ENCODE measurements at regions not wholly inside any gene's neighbourhood (a gene's known extent, or its start where the extent isn't known, plus 50 kb on each side); places are given as distances from the start of the nearest gene placed in this dataset.

DNA sequence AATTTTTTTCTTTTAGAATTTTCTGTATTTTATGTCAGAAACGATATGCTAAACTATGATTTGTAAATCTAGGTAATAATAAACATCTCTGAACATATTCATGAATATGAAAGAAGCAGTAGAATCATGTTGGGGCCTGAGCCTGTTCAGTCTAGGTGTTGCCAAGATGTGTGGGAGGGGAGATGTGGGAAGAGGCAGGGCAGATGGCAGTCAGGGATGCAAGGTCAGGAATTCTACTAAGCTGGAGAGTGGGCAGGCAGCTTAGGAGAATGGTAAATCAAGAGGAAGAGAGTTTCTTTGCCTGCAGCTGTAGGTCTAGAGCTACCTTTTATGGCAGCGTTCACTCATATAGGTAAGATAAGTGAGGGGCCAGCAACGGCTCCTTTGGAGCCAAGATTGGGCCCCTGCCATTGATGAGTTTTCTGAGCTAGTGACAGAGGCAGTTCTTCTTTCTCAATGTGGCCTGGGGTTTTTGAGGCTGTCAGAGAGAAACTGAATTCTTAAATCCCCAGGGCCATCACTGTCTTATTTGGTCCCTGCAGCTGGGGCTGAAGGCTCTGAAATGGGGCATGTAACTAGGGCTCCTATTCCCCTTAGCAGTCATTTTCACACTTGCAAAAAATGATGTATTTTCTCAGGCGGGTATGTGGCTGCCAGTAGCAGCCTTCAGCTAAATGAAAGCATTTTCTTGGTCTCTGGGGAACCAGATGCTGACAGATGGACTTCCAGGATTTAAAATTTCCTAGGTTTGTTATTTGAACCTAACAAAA is 232.8 kb downstream of the PIK3C3 start:
- H3K9ac ChIP-seq, result no peak overlapping the region
- H3K27ac ChIP-seq, result no peak overlapping the region
- no peak overlapping the region for H3K4me3 ChIP-seq (ENCODE audit: low read depth, low read length)
- H3K4me2 ChIP-seq (ENCODE audit: low read length), result no peak overlapping the region
- no peaks in the 10 kb centered on the region for H3K27me3 ChIP-seq (ENCODE audit: control insufficient read depth, insufficient read depth, low read length)
- no peaks in the 10 kb centered on the region for H3K79me2 ChIP-seq
- H3K4me1 ChIP-seq, result no peaks in the 10 kb centered on the region
- no peaks in the 10 kb centered on the region for H3K9me3 ChIP-seq (ENCODE audit: control insufficient read depth, low read length)
- TF ChIP-seq, protein P1, sequence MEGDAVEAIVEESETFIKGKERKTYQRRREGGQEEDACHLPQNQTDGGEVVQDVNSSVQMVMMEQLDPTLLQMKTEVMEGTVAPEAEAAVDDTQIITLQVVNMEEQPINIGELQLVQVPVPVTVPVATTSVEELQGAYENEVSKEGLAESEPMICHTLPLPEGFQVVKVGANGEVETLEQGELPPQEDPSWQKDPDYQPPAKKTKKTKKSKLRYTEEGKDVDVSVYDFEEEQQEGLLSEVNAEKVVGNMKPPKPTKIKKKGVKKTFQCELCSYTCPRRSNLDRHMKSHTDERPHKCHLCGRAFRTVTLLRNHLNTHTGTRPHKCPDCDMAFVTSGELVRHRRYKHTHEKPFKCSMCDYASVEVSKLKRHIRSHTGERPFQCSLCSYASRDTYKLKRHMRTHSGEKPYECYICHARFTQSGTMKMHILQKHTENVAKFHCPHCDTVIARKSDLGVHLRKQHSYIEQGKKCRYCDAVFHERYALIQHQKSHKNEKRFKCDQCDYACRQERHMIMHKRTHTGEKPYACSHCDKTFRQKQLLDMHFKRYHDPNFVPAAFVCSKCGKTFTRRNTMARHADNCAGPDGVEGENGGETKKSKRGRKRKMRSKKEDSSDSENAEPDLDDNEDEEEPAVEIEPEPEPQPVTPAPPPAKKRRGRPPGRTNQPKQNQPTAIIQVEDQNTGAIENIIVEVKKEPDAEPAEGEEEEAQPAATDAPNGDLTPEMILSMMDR (IDR thresholded peaks at IDR 0.05), result no peak
- no peak overlapping the region for H2AFZ ChIP-seq
- no peaks in the 10 kb centered on the region for H3K36me3 ChIP-seq (ENCODE audit: control insufficient read depth, insufficient read depth, low read length)

DNA sequence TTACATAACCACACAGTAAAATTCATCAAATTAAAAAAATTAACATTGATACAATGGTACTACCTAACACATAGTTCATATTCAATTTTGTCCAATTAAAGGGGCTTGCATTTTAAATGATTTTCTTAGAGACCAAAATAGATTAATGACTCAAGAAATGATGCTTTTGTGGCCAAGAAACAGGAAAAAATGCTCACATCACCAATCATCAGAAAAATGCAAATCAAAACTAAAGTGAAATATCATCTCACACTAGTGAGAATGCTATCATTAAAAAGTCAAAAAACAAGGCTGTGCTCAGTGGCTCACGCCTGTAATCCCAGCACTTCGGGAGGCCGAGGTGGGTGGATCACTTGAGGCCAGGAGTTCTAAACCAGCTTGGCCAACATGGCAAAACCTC is 235.6 kb downstream of the PIK3C3 start:
- no peak overlapping the region for H3K4me3 ChIP-seq (ENCODE audit: low read depth, low read length)
- TF ChIP-seq, protein P1 (IDR thresholded peaks at IDR 0.05), result no peak
- no peak overlapping the region for H3K9ac ChIP-seq

GRCh38 chr18:42192251-42193248 is 237.5 kb downstream of the PIK3C3 start:
- Histone ChIP-seq H3K9me3 (ENCODE audit: control insufficient read depth, low read length) (no peaks in the 10 kb centered on the region), H3K79me2 (no peaks in the 10 kb centered on the region), H2AFZ (no peak overlapping the region), H3K27me3 (ENCODE audit: control insufficient read depth, insufficient read depth, low read length) (no peaks in the 10 kb centered on the region), H3K9ac (no peak overlapping the region), H3K4me3 (ENCODE audit: low read depth, low read length) (no peak overlapping the region), H3K27ac (no peak overlapping the region), H3K4me1 (no peaks in the 10 kb centered on the region), H3K36me3 (ENCODE audit: control insufficient read depth, insufficient read depth, low read length) (no peaks in the 10 kb centered on the region), H3K4me2 (ENCODE audit: low read length) (no peak overlapping the region)
- TF ChIP-seq, protein P1 (IDR thresholded peaks at IDR 0.05), result no peak

More for the DNA sequence above, 235.6 kb downstream of the PIK3C3 start:
- no peaks in the 10 kb centered on the region for H3K27me3 ChIP-seq (ENCODE audit: control insufficient read depth, insufficient read depth, low read length)
- no peak overlapping the region for H3K27ac ChIP-seq
- H2AFZ ChIP-seq, result no peak overlapping the region
- no peak overlapping the region for H3K4me2 ChIP-seq (ENCODE audit: low read length)
- H3K79me2 ChIP-seq, result no peaks in the 10 kb centered on the region
- H3K9me3 ChIP-seq (ENCODE audit: control insufficient read depth, low read length), result no peaks in the 10 kb centered on the region
- no peaks in the 10 kb centered on the region for H3K36me3 ChIP-seq (ENCODE audit: control insufficient read depth, insufficient read depth, low read length)
- no peaks in the 10 kb centered on the region for H3K4me1 ChIP-seq

DNA sequence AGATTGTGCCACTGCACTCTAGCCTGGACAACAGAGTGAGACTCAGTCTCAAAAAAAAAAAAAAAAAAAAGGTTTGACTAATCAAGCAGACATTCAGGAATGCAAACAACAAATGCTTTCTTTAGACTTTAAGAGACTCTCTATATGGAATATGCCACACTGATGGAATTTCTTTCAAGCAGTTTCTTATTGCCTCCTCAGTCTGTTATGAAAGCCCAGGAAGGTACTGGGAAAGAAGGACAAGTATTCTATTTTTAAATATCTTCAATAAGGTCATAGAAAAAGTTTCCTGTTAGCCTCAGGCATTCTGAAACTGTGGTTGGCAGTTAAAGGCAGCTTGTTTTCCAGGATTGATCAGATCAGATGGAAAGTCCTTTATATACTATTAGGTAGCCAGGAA is 241.6 kb downstream of the PIK3C3 start:
- TF ChIP-seq, protein P1 (IDR thresholded peaks at IDR 0.05), result no peak
- Histone ChIP-seq H3K9me3 (ENCODE audit: control insufficient read depth, low read length) (no peaks in the 10 kb centered on the region), H3K27ac (no peak overlapping the region), H2AFZ (no peak overlapping the region), H3K4me3 (ENCODE audit: low read depth, low read length) (no peak overlapping the region), H3K27me3 (ENCODE audit: control insufficient read depth, insufficient read depth, low read length) (no peaks in the 10 kb centered on the region), H3K4me1 (no peaks in the 10 kb centered on the region), H3K9ac (no peak overlapping the region), H3K79me2 (no peaks in the 10 kb centered on the region), H3K4me2 (ENCODE audit: low read length) (no peak overlapping the region), H3K36me3 (ENCODE audit: control insufficient read depth, insufficient read depth, low read length) (no peaks in the 10 kb centered on the region)

Measured in parathyroid adenoma (tissue), 2 donors.